ENCODE measurements at regions not wholly inside any gene's neighbourhood (a gene's known extent, or its start where the extent isn't known, plus 50 kb on each side); places are given as distances from the start of the nearest gene placed in this dataset.
A peak's percentile ranks its signal among the peaks of the same experiment; 100 is the strongest.
"Not testable (repeated sequence)": the region's sequence is repeated elsewhere in the genome, so short reads cannot be mapped to it uniquely, and the experiment has no call there.

GRCh38 chr6:86255973-86256372 is 613.3 kb upstream of the SYNCRIP start:
- DNase-seq, result no peak

GRCh38 chr6:86251106-86251505 is 608.4 kb upstream of the SYNCRIP start:
- DNase-seq, result no peak

- DNase-seq, result no peak
Measured at GRCh38 chr6:86217906-86218305, 575.2 kb upstream of the SYNCRIP start.

DNA sequence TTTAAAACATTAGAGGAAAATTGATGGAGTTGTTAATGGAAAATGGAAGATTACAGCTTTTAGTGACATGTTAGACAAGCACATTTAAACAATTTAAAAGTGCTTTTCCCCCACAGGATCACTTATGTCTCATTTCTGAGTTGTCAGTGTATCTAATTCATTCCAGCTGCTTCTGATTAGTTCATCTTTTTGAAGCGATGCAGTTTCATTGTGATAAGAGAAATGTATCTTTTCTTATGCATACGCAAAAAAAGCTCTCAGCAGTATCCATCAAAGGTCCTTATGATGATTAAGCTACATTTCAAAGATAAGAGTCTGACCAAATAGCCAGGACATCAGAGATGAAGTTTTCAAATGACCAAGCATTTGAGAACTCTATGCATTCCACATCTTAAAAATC is 572.6 kb upstream of the SYNCRIP start:
- no peak for DNase-seq

- DNase-seq, result no peak
Measured at GRCh38 chr6:86205980-86206379, 563.3 kb upstream of the SYNCRIP start.

DNA sequence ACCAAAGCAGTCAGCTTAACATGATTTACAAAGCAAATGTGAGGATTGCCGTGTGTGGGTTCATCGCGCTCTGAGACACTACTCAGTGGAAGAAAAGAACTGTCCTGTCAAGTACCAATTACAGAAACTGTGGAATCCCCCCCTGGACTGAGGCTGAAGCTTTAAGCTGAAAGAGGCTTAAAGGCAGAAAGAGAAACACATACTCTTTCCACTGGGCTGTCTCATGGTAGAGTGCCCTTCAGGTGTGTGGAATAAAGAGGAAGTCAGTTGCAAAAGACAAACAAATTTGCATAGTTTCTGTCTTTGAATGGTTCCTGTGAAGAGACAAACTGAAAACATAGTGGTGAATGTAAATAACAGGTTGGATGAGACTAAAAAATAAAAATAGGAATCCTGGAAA is 560.4 kb upstream of the SYNCRIP start:
- DNase-seq, result no peak

DNA sequence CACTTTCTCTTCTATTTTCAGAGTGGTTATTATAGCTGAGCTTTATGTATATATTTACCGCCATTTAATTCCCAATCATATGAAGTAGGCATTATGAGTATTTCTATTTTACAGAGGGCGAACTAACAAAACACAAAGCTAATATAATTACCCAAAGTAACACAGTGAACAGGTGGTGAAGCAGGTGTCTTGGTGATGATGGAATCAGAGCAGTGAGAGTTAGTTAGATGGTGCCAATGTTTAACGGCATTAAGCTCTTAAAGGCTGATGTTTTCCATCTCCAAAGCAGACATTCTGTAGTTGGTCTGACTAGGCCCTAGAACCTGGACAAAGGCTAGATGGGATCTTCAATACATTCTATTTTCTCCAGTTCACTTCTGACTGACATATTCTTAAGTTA is 551.1 kb upstream of the SYNCRIP start:
- DNase-seq, result no peak

DNA sequence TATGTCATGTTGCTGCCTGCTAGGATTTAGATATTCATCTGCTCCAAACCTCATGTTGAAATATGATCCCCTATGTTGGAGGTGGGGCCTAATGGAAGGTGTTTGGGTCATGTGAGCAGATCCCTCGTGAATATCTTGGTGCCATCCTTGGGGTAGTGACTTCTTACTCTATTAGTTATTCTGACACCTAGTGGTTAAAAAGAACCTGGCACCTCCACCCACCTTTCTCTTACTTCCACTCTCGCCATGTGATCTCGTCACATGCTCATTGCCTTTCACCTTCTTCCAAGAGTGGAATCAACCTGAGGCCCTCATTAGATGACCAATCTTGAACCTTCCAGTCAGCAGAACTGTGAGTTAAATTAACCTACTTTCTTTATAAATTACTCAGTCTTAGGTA is 549.4 kb upstream of the SYNCRIP start:
- DNase-seq, result no peak

GRCh38 chr6:86175149-86175548 is 532.5 kb upstream of the SYNCRIP start:
- DNase-seq, result not testable (repeated sequence)

- DNase-seq, result no peak
Measured at GRCh38 chr6:86154852-86155251, 512.2 kb upstream of the SYNCRIP start.

DNA sequence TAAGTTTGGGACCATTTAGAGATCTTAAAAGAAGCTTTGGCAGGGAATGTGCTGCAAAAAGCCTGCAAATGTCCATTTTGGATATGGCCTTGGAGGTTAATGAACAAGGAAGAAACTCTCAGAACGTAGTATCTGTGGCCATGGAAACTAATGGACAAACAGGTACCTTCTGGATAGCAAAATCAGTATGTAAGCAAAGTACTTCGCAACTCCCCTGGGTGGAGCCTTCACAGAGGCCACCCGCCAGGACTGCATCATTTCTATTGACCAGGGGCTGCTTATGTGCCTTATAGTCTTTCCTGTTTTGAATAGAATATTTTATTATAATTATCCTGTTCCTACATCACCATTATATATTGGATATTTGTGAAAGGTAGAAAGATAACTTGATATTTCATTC is 510.8 kb upstream of the SYNCRIP start:
- no peak for DNase-seq

- DNase-seq, result no peak
Measured at GRCh38 chr6:86152546-86152945, 509.9 kb upstream of the SYNCRIP start.

- DNase-seq, result no peak
Measured at GRCh38 chr6:86148586-86148985, 505.9 kb upstream of the SYNCRIP start.

- DNase-seq, result no peak
Measured at GRCh38 chr6:86147859-86148258, 505.2 kb upstream of the SYNCRIP start.

DNA sequence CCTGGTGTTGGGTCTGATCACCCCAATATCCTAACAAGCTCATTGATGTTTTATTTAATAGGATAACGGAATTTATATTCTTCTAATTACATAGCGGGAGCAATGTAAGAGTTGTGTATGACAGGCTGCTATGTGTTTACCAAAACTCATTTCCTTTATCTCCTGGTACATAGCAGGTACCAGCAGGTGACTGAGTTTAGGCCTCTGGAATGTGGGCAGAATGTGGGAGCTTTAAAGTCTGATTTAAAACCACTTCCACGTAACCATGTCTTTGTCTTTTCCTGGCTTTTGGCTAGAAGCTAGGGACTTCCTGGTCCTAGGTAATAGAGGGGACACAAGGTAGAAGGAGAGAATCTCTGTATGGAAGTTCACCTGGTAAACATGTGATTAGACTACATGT is 504.6 kb upstream of the SYNCRIP start:
- DNase-seq, result no peak

DNA sequence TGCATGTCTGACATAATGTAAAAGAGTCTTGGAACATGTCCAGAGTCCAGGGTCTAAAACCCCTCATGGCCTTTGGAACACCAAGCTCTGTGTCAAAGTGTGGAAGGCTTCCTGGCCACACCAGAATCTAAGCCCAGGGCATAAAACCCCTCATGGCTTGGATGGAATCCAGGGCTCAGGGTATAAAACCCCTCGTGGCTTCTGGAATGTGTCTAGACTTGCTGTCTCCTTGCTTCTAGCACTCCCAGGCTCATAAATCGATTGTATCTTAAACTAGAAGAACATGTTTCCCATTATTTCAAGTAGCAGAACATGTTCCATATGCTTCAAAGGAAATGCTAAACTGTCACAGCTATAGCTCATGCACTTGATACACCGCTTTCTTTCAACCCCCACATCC is 504.1 kb upstream of the SYNCRIP start:
- DNase-seq, result peak; percentile 11

DNA sequence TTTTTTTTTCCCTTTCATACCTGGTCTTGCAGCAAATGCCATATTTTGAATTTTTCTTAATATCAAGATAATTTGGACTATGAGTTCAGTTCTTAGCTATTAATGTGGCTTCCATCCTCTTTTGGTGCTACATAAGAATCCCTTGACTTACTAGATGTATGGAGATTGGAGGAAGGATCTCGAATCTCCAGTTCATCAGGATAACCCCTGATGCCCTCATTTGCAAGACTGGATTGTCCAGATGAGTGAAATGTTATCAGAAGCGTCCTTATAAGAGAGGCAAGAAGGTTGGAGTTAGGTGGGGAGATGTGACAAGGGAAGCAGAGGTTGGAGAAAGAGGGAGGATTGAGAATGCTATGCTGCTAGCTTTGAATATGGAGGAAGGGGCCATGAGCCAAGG is 499.6 kb upstream of the SYNCRIP start:
- DNase-seq, result no peak

DNA sequence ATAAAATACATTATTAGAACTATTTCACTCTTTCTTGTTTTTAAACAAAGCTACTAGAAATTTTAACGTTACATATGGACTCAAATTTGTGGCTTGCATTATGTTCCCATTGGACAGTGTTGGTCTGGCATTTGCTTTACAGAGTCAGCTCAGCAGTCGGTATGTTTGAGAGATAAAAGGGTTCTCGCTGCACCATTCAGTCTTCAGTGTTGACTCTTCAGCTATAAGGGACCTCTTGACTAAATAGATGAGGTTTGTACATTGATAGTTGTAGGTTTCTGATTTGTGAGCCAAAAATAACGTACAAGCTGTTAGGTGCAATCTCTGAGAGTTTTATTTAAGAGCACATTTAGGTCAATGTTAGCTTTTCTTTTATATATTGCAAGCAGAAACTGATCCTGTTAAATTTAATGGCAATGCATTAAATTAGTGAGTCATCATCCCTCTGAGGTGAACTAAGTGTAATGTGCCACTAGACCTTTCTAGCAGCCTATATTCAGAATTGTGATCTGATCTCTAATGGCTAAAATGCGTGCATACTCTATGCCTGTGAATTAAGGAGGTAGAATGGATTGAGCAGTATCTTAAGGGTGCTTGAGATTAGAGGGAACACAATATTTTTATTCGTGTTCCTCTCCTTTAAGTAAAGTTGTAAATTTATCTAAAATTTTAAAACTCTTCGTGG is 485.6 kb upstream of the SYNCRIP start:
- DNase-seq, result no peak

GRCh38 chr6:86122086-86122485 is 479.4 kb upstream of the SYNCRIP start:
- no peak for DNase-seq

GRCh38 chr6:86118271-86118670 is 475.6 kb upstream of the SYNCRIP start:
- DNase-seq, result no peak

- DNase-seq, result no peak
Measured at GRCh38 chr6:86107985-86108384, 465.3 kb upstream of the SYNCRIP start.

DNA sequence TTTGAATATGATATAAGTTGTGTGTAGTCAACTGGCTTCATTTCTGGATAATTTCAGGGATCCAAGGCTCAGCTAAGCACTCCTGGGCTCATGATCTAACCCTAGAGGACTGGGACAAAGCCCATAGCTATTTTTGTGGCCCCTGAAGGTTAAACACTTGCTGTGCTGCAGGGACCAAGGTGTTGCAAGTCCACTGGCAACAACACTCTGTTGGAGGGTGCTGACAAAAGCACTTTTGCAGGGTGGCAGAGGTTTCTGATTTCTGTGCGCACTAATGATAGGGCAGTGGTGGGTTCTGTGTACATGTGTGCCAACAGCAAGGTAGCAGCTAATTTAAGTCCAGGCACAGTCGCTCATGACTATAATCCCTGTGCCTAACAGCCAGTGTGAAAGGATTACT is 445.3 kb upstream of the SYNCRIP start:
- no peak for DNase-seq

DNA sequence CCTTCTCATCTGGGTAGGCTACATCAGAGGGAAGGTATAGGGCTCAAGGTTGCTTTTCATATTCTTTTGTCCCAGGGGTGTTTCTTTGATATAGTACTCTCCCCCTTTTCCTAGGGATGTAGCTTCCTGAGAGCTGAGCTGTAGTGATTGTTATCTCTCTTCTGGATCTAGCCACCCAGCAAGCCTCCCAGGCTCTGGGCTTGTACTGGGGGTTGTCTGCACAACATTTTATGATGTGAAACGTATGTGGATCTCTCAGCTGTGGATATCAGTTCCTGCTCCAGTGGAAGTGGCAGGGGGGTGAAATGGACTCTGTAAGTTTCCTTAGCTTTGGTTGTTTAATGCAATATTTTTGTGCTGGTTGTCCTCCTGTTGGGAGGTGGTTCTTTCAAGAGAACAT is 437.3 kb upstream of the SYNCRIP start:
- no peak for DNase-seq

GRCh38 chr6:86070151-86070550 is 427.5 kb upstream of the SYNCRIP start:
- DNase-seq, result no peak

- DNase-seq, result not testable (repeated sequence)
Measured at GRCh38 chr6:86065002-86065401, 422.3 kb upstream of the SYNCRIP start.
